Vagina (tissue), 2 donors: ENCODE measurements at regions not wholly inside any gene's neighbourhood (a gene's known extent, or its start where the extent isn't known, plus 50 kb on each side); places are given as distances from the start of the nearest gene placed in this dataset.

Experiments
- CTCF ChIP-seq, 3 experiments: fragments of 450-650 bp in 2 of 3; fragments of 200-600 bp in 1 of 3; sonication (generic) in 1 of 3; IDR thresholded peaks; one replicate each; pipeline ENCODE4 v1.5.1; 2017 to 2019; ENCODE audit warnings: antibody characterized with exemption in 3 of 3, mild to moderate bottlenecking in 2 of 3, moderate library complexity in 2 of 3
- POLR2A ChIP-seq, 2 donors: fragments of 450-650 bp; IDR thresholded peaks; one replicate each; pipeline ENCODE4 v1.6.1; 2017; ENCODE audit warnings: antibody characterized with exemption in 2 of 2, mild to moderate bottlenecking in 2 of 2, moderate library complexity in 2 of 2

- TF ChIP-seq POLR2A (IDR thresholded peaks at IDR 0.05) (no peak), CTCF (IDR thresholded peaks at IDR 0.05) (no peak)
Observed at GRCh38 chr17:77066165-77066564, 74.6 kb upstream of the SEC14L1 start.
